GM19467 (cell line): ENCODE measurements at regions not wholly inside any gene's neighbourhood (a gene's known extent, or its start where the extent isn't known, plus 50 kb on each side); places are given as distances from the start of the nearest gene placed in this dataset.

ENCODE experiments used
- ATAC-seq: cut with Tn5 transposase; IDR thresholded peaks from one replicate; pipeline ENCODE4 v1.9.1; 2021; ENCODE audit warnings: mild to moderate bottlenecking, moderate library complexity; ENCODE audit not compliant: unreplicated experiment

GRCh38 chr2:177029901-177030300, 182.7 kb upstream of the HNRNPA3 start:
- no peak for ATAC-seq

GRCh38 chr2:177030451-177031105, 182.0 kb upstream of the HNRNPA3 start:
- ATAC-seq, result no peak

- no peak for ATAC-seq
These were observed 181.0 kb upstream of the HNRNPA3 start for GRCh38 chr2:177031438-177032180.

GRCh38 chr2:177036747-177037146, 175.8 kb upstream of the HNRNPA3 start:
- no peak for ATAC-seq

GRCh38 chr2:177037569-177037968, 175.0 kb upstream of the HNRNPA3 start:
- ATAC-seq, result no peak

GRCh38 chr2:177038787-177039484, 173.7 kb upstream of the HNRNPA3 start:
- no peak for ATAC-seq

- no peak for ATAC-seq
These were observed 170.3 kb upstream of the HNRNPA3 start for GRCh38 chr2:177042311-177042710.

- no peak for ATAC-seq
These were observed 167.9 kb upstream of the HNRNPA3 start for GRCh38 chr2:177044671-177045070.

GRCh38 chr2:177048981-177049380, 163.6 kb upstream of the HNRNPA3 start:
- no peak for ATAC-seq

GRCh38 chr2:177051278-177051677, 161.3 kb upstream of the HNRNPA3 start:
- no peak for ATAC-seq

- no peak for ATAC-seq
These were observed 160.1 kb upstream of the HNRNPA3 start for GRCh38 chr2:177052471-177052870.

- no peak for ATAC-seq
These were observed 159.6 kb upstream of the HNRNPA3 start for GRCh38 chr2:177053038-177053437.

GRCh38 chr2:177053716-177054115, 158.9 kb upstream of the HNRNPA3 start:
- ATAC-seq, result no peak

- no peak for ATAC-seq
These were observed 156.1 kb upstream of the HNRNPA3 start for GRCh38 chr2:177056481-177056929.

- ATAC-seq, result peak; percentile 81
These were observed 153.8 kb upstream of the HNRNPA3 start for GRCh38 chr2:177058747-177059146.

- ATAC-seq, result no peak
These were observed 153.3 kb upstream of the HNRNPA3 start for GRCh38 chr2:177059293-177059692.

GRCh38 chr2:177063331-177063730, 149.3 kb upstream of the HNRNPA3 start:
- ATAC-seq, result no peak

GRCh38 chr2:177064422-177064821, 148.2 kb upstream of the HNRNPA3 start:
- ATAC-seq, result no peak

- ATAC-seq, result no peak
These were observed 143.6 kb upstream of the HNRNPA3 start for GRCh38 chr2:177068967-177069366.

GRCh38 chr2:177072090-177072489, 140.5 kb upstream of the HNRNPA3 start:
- no peak for ATAC-seq

- ATAC-seq, result no peak
These were observed 139.0 kb upstream of the HNRNPA3 start for GRCh38 chr2:177073611-177074010.
